ENCODE measurements at regions not wholly inside any gene's neighbourhood (a gene's known extent, or its start where the extent isn't known, plus 50 kb on each side); places are given as distances from the start of the nearest gene placed in this dataset.

GRCh38 chr3:161905520-161906132 is 409.0 kb downstream of the OTOL1 start:
- Histone ChIP-seq H3K36me3 (no peaks in the 10 kb centered on the region), H3K27ac (no peak overlapping the region), H3K4me3 (no peak overlapping the region), H3K4me1 (no peaks in the 10 kb centered on the region), H3K27me3 (no peaks in the 10 kb centered on the region), H3K9me3 (no peaks in the 10 kb centered on the region)
- TF ChIP-seq POLR2A (IDR thresholded peaks at IDR 0.05): no peak
- TF ChIP-seq EP300 (IDR thresholded peaks at IDR 0.05): no peak
- no peak for TF ChIP-seq CTCF (IDR thresholded peaks at IDR 0.05)
- 88 to 95% methylated on average over 4 of the region's 4 CpGs for WGBS, 2 donors
- DNase-seq (ENCODE audit: low spot score in 2 of 2): no peak

- no peak overlapping the region for H3K4me3 ChIP-seq
- no peaks in the 10 kb centered on the region for H3K9me3 ChIP-seq
- no peak overlapping the region for H3K27ac ChIP-seq
- no peaks in the 10 kb centered on the region for H3K27me3 ChIP-seq
- H3K36me3 ChIP-seq: no peaks in the 10 kb centered on the region
- peaks cover 0 to 13% (median 4%) of the 10 kb centered on the region in 4 donors for H3K4me1 ChIP-seq
- DNase-seq (ENCODE audit: low spot score in 2 of 2): no peak
- TF ChIP-seq CTCF (IDR thresholded peaks at IDR 0.05): no peak
Measured at GRCh38 chr3:161913786-161914389, 417.3 kb downstream of the OTOL1 start.

GRCh38 chr3:161914703-161915417 is 418.3 kb downstream of the OTOL1 start:
- H3K27ac ChIP-seq: no peak overlapping the region
- DNase-seq (ENCODE audit: low spot score in 2 of 2): peak; percentile 14 to 15
- H3K27me3 ChIP-seq: no peaks in the 10 kb centered on the region
- WGBS, 2 donors: 12 to 13% methylated on average over 8 of the region's 8 CpGs
- no peaks in the 10 kb centered on the region for H3K9me3 ChIP-seq
- no peak for TF ChIP-seq EP300 (IDR thresholded peaks at IDR 0.05)
- TF ChIP-seq CTCF (IDR thresholded peaks at IDR 0.05): peak; percentile 26 to 56 (median 30)
- peaks cover 0 to 13% (median 4%) of the 10 kb centered on the region in 4 donors for H3K4me1 ChIP-seq
- H3K36me3 ChIP-seq: no peaks in the 10 kb centered on the region
- H3K4me3 ChIP-seq: no peak overlapping the region

- Histone ChIP-seq H3K36me3 (no peaks in the 10 kb centered on the region), H3K27ac (no peak overlapping the region), H3K4me3 (no peak overlapping the region), H3K4me1 (peaks cover 0 to 13% (median 4%) of the 10 kb centered on the region in 4 donors), H3K9me3 (no peaks in the 10 kb centered on the region), H3K27me3 (no peaks in the 10 kb centered on the region)
- 30 to 43% methylated on average over 4 of the region's 4 CpGs for WGBS, 2 donors
- DNase-seq (ENCODE audit: low spot score in 2 of 2): no peak
- TF ChIP-seq CTCF (IDR thresholded peaks at IDR 0.05) (no peak), EP300 (IDR thresholded peaks at IDR 0.05) (no peak), POLR2A (IDR thresholded peaks at IDR 0.05) (no peak)
Measured at GRCh38 chr3:161915418-161915750, 418.8 kb downstream of the OTOL1 start.

GRCh38 chr3:161920196-161920595 is 423.6 kb downstream of the OTOL1 start:
- 82 to 85% methylated on average over 2 of the region's 2 CpGs for WGBS, 2 donors
- H3K36me3 ChIP-seq: no peaks in the 10 kb centered on the region
- H3K9me3 ChIP-seq: no peaks in the 10 kb centered on the region
- peaks cover 0 to 6% (median 3%) of the 10 kb centered on the region in 4 donors for H3K4me1 ChIP-seq
- DNase-seq (ENCODE audit: low spot score in 2 of 2): no peak
- H3K4me3 ChIP-seq: no peak overlapping the region
- no peaks in the 10 kb centered on the region for H3K27me3 ChIP-seq
- H3K27ac ChIP-seq: no peak overlapping the region
- TF ChIP-seq CTCF (IDR thresholded peaks at IDR 0.05): no peak
- TF ChIP-seq EP300 (IDR thresholded peaks at IDR 0.05): no peak
- no peak for TF ChIP-seq POLR2A (IDR thresholded peaks at IDR 0.05)

Measured in tibial nerve (tissue), 4 donors.